Upper lobe of right lung (tissue), 1 donor: ENCODE measurements at regions not wholly inside any gene's neighbourhood (a gene's known extent, or its start where the extent isn't known, plus 50 kb on each side); places are given as distances from the start of the nearest gene placed in this dataset.

Experiments used
- ATAC-seq: fragments of 200-7000 bp; cut with Tn5 transposase; one replicate; pipeline ENCODE4 v1.9.1; 2020; ENCODE audit warnings: mild to moderate bottlenecking, moderate library complexity
- DNase-seq: peaks from one replicate; pipeline ENCODE4 v3.0.0-alpha.2; 2020
- H3K27ac ChIP-seq: fragments of 200-600 bp; one replicate; pipeline ENCODE4 v1.8.0; 2022
- H3K27me3 ChIP-seq: fragments of 200-600 bp; one replicate; pipeline ENCODE4 v1.8.0; 2022; ENCODE audit warnings: mild to moderate bottlenecking
- H3K36me3 ChIP-seq: fragments of 200-600 bp; one replicate; pipeline ENCODE4 v1.8.0; 2022
- H3K4me1 ChIP-seq: fragments of 200-600 bp; one replicate; pipeline ENCODE4 v1.8.0; 2022
- H3K4me3 ChIP-seq: fragments of 200-600 bp; one replicate; pipeline ENCODE4 v1.8.0; 2022; ENCODE audit warnings: mild to moderate bottlenecking
- H3K9me3 ChIP-seq: fragments of 200-600 bp; one replicate; pipeline ENCODE4 v1.8.0; 2022
- intact Hi-C: fragments of 100-400 bp; cut with DNase I; formaldehyde crosslinking; loops from one replicate; pipeline ENCODE4 v1.11.0; 2022
- TF ChIP-seq, protein P1 (sequence below): fragments of 200-600 bp; IDR thresholded peaks from one replicate; pipeline ENCODE4 v1.8.0; 2022; ENCODE audit warnings: antibody characterized with exemption
- donor health status: DM: no; HTN: yes; CAD: no; lungs with severe emphysema.

DNA sequence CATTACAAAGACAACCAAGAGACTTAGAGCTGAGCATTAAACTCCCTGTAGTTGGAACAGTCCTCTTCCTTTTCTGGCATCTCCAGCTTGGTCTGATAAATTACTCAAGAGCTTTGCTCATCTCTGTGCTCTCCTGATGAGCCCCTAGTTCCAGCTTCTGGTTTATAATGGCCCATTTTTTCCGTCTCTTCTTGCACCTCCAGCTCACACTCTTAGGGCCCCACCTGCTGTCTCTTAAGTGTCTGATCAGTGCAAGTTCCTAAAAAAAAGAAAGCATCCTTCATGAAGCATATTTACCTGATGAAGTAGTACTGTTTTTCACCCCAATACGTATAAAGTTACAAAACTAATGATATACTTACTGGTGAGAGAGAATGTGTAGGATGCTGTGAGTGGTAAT is 822.9 kb downstream of the RNF144A start:
- ATAC-seq (no peak), DNase-seq (no peak)
- Histone ChIP-seq H3K9me3 (no peaks in the 10 kb centered on the region), H3K27ac (no peak overlapping the region), H3K27me3 (no peaks in the 10 kb centered on the region), H3K4me3 (no peak overlapping the region), H3K36me3 (no peaks in the 10 kb centered on the region), H3K4me1 (no peaks in the 10 kb centered on the region)
- intact Hi-C loops, result no loop called here
- TF ChIP-seq, protein P1, sequence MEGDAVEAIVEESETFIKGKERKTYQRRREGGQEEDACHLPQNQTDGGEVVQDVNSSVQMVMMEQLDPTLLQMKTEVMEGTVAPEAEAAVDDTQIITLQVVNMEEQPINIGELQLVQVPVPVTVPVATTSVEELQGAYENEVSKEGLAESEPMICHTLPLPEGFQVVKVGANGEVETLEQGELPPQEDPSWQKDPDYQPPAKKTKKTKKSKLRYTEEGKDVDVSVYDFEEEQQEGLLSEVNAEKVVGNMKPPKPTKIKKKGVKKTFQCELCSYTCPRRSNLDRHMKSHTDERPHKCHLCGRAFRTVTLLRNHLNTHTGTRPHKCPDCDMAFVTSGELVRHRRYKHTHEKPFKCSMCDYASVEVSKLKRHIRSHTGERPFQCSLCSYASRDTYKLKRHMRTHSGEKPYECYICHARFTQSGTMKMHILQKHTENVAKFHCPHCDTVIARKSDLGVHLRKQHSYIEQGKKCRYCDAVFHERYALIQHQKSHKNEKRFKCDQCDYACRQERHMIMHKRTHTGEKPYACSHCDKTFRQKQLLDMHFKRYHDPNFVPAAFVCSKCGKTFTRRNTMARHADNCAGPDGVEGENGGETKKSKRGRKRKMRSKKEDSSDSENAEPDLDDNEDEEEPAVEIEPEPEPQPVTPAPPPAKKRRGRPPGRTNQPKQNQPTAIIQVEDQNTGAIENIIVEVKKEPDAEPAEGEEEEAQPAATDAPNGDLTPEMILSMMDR, result no peak

GRCh38 chr2:7742301-7742700 is 825.1 kb downstream of the RNF144A start:
- no peak for DNase-seq
- Histone ChIP-seq H3K9me3 (no peaks in the 10 kb centered on the region), H3K4me1 (no peaks in the 10 kb centered on the region), H3K27ac (no peak overlapping the region), H3K36me3 (no peaks in the 10 kb centered on the region), H3K27me3 (no peaks in the 10 kb centered on the region), H3K4me3 (no peak overlapping the region)
- TF ChIP-seq, protein P1, result no peak
- no peak for ATAC-seq
- intact Hi-C loops, result no loop called here

- no peak overlapping the region for H3K27ac ChIP-seq
- intact Hi-C loops, result no loop called here
- no peaks in the 10 kb centered on the region for H3K27me3 ChIP-seq
- no peak overlapping the region for H3K4me3 ChIP-seq
- DNase-seq (no peak), ATAC-seq (peak; percentile 17)
- TF ChIP-seq, protein P1, result no peak
- no peaks in the 10 kb centered on the region for H3K36me3 ChIP-seq
- H3K4me1 ChIP-seq, result no peaks in the 10 kb centered on the region
- H3K9me3 ChIP-seq, result no peaks in the 10 kb centered on the region
Observed at GRCh38 chr2:7744827-7745226, 827.6 kb downstream of the RNF144A start.

DNA sequence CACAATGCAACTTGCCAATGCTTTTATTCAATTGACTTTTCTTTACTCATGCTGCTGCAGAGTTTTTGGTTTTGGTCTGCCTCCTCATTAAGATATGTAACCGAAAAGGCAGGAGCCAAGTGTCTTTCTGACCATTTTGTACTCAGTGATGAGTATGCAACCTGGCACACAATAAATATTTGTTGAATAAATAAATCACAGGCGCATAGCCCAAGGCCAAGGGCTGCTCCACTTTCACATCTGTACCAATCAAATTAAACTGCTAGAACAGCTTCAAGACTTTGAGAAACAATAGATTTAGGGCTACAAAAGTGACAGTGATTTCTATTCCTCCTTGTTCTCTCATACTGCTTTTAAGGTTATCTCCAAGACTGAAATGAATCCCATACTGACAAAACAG is 828.2 kb downstream of the RNF144A start:
- intact Hi-C loops, result no loop called here
- Histone ChIP-seq H3K9me3 (no peaks in the 10 kb centered on the region), H3K27ac (no peak overlapping the region), H3K27me3 (no peaks in the 10 kb centered on the region), H3K4me3 (no peak overlapping the region), H3K36me3 (no peaks in the 10 kb centered on the region), H3K4me1 (no peaks in the 10 kb centered on the region)
- no peak for ATAC-seq
- TF ChIP-seq, protein P1, result no peak
- no peak for DNase-seq

DNA sequence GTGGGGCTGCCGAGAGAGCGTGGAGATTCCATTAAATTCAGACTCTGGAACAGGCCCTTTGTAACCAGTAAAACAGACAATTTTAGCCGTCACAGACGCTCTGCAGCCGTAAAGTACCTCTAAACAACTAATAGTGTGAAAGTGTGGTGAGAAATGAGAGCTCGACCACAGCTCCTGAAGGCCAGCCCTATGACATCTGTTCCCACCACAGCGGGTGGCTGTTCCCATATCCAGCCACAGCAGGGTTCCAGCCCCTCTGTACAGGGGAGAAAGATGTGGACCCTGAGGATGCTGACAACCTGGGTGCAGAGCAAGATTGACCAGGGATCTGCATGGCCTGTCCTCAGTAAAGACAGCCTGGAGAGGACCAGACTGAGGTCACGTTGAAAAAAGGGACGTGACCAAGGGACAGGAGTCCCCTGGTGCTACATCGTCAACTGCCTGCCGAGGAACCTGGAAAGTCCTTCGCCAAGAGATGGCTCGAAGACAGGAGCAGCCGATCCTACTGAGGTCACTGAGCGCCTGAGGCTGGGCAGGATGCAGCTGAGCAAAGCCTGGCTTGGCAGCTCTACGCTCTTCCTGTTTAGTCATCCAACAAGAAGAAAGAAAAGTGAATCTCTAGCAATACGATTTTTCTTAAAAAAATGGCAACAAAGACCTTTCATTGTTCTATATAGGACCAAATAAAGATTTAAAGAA is 831.7 kb downstream of the RNF144A start:
- intact Hi-C loops, result no loop called here
- Histone ChIP-seq H3K36me3 (no peaks in the 10 kb centered on the region), H3K4me3 (no peak overlapping the region), H3K27ac (no peak overlapping the region), H3K27me3 (no peaks in the 10 kb centered on the region), H3K4me1 (no peaks in the 10 kb centered on the region), H3K9me3 (peaks cover 4% of the 10 kb centered on the region)
- no peak for ATAC-seq
- no peak for DNase-seq
- TF ChIP-seq, protein P1, result no peak
